ENCODE measurements at regions not wholly inside any gene's neighbourhood (a gene's known extent, or its start where the extent isn't known, plus 50 kb on each side); places are given as distances from the start of the nearest gene placed in this dataset.

- intact Hi-C loops (cut with DNase I; ENCODE audit: low total_unique reads), result loop anchor here (10.0 kb wide), 1 partner anchor 378 kb away; the partner anchor contains the start of genes CDC26 and PRPF4
- 69 to 87% (median 78%) methylated on average over 6 of the region's 6 CpGs for WGBS, 5 donors
These were observed 189.0 kb downstream of the RGS3 start for GRCh38 chr9:113652355-113653152.

GRCh38 chr9:113653746-113654604 lies 190.4 kb downstream of the RGS3 start:
- no peak for DNase-seq
- H3K27me3 ChIP-seq (replicated peaks in 1 of 7), result peaks cover 0 to 9% (median 0%) of the 10 kb centered on the region in 7 donors
- no peak overlapping the region for H3K4me3 ChIP-seq
- H3K36me3 ChIP-seq, result no peaks in the 10 kb centered on the region
- TF ChIP-seq POLR2A (IDR thresholded peaks at IDR 0.05) (no peak), POLR2AphosphoS5 (IDR thresholded peaks at IDR 0.05) (no peak), CTCF (IDR thresholded peaks at IDR 0.05 in 8 of 11, conservative IDR thresholded peaks at IDR 0.05 in 3 of 11) (no peak)
- 72 to 82% (median 73%) methylated on average over 11 of the region's 11 CpGs for WGBS, 5 donors
- intact Hi-C loops (cut with DNase I; ENCODE audit: low total_unique reads), result loop anchor here (10.0 kb wide), 1 partner anchor 379 kb away; the partner anchor contains the start of genes CDC26 and PRPF4
- H3K9me3 ChIP-seq, result no peaks in the 10 kb centered on the region
- peak overlapping the region in 5 of 8 donors; percentile 51 to 71 (median 60) for H3K27ac ChIP-seq
- H3K4me1 ChIP-seq, result peaks cover 10 to 55% (median 32%) of the 10 kb centered on the region in 6 donors

More at GRCh38 chr9:113652355-113653152, 189.0 kb downstream of the RGS3 start:
- TF ChIP-seq CTCF (IDR thresholded peaks at IDR 0.05 in 8 of 11, conservative IDR thresholded peaks at IDR 0.05 in 3 of 11), result no peak
- TF ChIP-seq POLR2A (IDR thresholded peaks at IDR 0.05), result no peak
- TF ChIP-seq POLR2AphosphoS5 (IDR thresholded peaks at IDR 0.05), result no peak
- no peaks in the 10 kb centered on the region for H3K36me3 ChIP-seq
- no peaks in the 10 kb centered on the region for H3K9me3 ChIP-seq
- H3K27ac ChIP-seq, result no peak overlapping the region
- H3K4me1 ChIP-seq, result peaks cover 10 to 52% (median 28%) of the 10 kb centered on the region in 6 donors
- DNase-seq, result no peak
- H3K4me3 ChIP-seq, result no peak overlapping the region
- no peaks in the 10 kb centered on the region for H3K27me3 ChIP-seq (replicated peaks in 1 of 7)

DNA sequence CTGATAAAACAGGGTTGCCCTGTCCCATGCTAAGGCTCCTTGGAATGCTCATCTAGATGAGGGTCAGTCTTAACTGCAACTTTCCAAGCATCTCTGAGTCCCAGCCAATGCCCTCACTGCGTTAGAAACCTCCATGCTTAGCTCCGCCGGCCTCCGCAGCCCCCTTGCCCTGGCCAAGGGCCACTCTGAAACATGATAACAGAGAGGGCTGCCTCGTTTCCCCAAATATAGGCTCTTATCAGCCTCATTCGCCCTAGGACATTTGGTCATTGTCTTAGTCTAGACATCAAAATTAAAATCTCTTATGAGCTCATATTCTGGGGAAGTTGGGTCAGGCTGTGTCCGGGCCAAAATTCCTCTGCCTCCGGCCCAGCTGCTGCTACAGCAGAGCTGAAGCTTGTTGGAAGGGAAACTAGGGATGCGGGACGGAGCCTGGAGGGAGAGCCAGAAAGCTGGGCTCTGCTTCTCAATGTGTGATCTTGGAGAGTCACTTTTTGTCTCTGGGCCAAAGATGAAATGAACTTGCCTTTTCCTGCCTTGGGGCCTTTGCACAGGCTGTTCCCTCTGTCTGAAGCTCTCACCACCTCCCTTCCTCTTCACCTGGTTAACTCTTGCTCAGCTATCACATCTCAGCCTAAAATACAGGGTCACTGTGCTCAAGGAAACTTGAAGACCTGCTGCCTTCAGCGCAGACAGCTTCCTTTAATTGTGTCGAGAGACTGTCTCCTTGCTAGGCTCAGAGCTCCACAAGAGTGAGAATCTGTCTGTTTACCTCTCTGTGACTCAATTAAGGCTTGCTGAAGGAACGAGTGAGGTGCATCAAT lies 191.3 kb downstream of the RGS3 start:
- H3K36me3 ChIP-seq, result no peaks in the 10 kb centered on the region
- WGBS, 5 donors, result 57 to 77% (median 64%) methylated on average over 13 of the region's 13 CpGs
- peak overlapping the region in 6 of 8 donors; percentile 51 to 71 (median 60) for H3K27ac ChIP-seq
- intact Hi-C loops (cut with DNase I; ENCODE audit: low total_unique reads), result loop anchor here (10.0 kb wide), 1 partner anchor 380 kb away; the partner anchor contains the start of genes CDC26 and PRPF4
- peaks cover 0 to 16% (median 0%) of the 10 kb centered on the region in 7 donors for H3K27me3 ChIP-seq (replicated peaks in 1 of 7)
- no peaks in the 10 kb centered on the region for H3K9me3 ChIP-seq
- H3K4me1 ChIP-seq, result peaks cover 10 to 47% (median 32%) of the 10 kb centered on the region in 6 donors
- TF ChIP-seq POLR2AphosphoS5 (IDR thresholded peaks at IDR 0.05), result peak in 1 of 3 donors; percentile 47
- TF ChIP-seq POLR2A (IDR thresholded peaks at IDR 0.05), result no peak
- no peak for DNase-seq
- no peak overlapping the region for H3K4me3 ChIP-seq

All from spleen (tissue), 11 donors.